ENCODE measurements at regions not wholly inside any gene's neighbourhood (a gene's known extent, or its start where the extent isn't known, plus 50 kb on each side); places are given as distances from the start of the nearest gene placed in this dataset.

DNA sequence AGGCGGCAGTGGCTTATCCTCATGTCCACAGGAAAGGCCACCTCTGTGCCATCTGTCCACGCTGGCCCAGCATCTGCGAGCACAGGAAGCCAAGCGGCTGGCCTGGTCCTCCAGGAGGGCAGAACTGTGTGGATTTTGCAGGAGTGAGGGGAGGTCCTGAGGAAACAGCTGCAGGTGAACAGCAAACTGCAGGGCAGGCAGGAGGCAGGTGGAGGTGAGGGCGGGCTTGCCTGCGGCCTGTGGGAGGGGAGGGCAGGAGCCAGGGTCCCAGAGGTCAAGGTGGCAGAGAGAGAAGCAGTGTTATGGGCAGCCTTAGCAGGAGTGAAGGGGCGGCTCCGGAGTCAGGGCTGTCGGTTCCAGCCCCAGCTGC, 369.7 kb downstream of the SHANK2 start:
- H3K36me3 ChIP-seq (ENCODE audit: control insufficient read depth in 2 of 2, insufficient read depth in 2 of 2, low read length in 2 of 2): no peaks in the 10 kb centered on the region
- H3K4me3 ChIP-seq (ENCODE audit: low read length in 2 of 2): no peak overlapping the region
- no peaks in the 10 kb centered on the region for H3K9me3 ChIP-seq (ENCODE audit: control insufficient read depth in 2 of 2, low read length in 2 of 2)
- H3K4me1 ChIP-seq (ENCODE audit: control insufficient read depth, insufficient read depth, low read length): no peaks in the 10 kb centered on the region
- H3K9ac ChIP-seq (ENCODE audit: low read length in 2 of 2): no peak overlapping the region
- no peak overlapping the region for H3K27ac ChIP-seq (ENCODE audit: low read length)
- H3K27me3 ChIP-seq (ENCODE audit: control insufficient read depth in 1 of 2, insufficient read depth in 2 of 2, low read length in 2 of 2): no peaks in the 10 kb centered on the region

DNA sequence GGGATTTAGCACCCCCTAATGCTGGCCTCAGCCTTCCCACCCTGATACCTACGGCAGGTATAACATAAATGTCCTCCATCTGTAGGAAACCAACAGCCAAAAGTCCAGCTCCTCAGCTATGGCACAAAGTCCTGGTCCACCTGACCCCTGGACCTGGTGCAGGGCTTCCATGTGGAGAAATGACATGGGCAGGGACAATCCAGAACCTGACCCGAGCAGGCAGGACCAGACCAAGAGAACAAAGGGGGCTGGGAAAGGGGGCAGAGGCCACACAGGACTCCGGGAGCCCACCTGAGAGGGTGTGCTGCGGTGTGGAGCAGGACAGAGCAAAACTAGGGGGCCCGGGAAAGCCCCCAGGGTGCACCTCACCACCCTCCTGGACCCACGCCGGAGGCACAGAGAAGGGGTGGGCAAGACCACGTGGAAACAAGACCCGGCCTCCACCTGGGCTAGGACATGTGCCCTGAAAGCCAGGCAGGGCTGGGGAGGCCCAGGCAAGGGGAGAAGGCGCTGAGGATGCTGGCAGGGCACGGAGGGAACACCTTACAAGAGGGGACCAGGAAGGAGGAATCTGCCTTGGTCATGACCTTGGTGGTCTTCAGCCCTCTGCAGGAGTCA, 368.9 kb downstream of the SHANK2 start:
- Histone ChIP-seq H3K4me1 (ENCODE audit: control insufficient read depth, insufficient read depth, low read length) (no peaks in the 10 kb centered on the region), H3K27me3 (ENCODE audit: control insufficient read depth in 1 of 2, insufficient read depth in 2 of 2, low read length in 2 of 2) (no peaks in the 10 kb centered on the region), H3K9me3 (ENCODE audit: control insufficient read depth in 2 of 2, low read length in 2 of 2) (no peaks in the 10 kb centered on the region), H3K36me3 (ENCODE audit: control insufficient read depth in 2 of 2, insufficient read depth in 2 of 2, low read length in 2 of 2) (no peaks in the 10 kb centered on the region), H3K9ac (ENCODE audit: low read length in 2 of 2) (no peak overlapping the region), H3K27ac (ENCODE audit: low read length) (no peak overlapping the region), H3K4me3 (ENCODE audit: low read length in 2 of 2) (no peak overlapping the region)

DNA sequence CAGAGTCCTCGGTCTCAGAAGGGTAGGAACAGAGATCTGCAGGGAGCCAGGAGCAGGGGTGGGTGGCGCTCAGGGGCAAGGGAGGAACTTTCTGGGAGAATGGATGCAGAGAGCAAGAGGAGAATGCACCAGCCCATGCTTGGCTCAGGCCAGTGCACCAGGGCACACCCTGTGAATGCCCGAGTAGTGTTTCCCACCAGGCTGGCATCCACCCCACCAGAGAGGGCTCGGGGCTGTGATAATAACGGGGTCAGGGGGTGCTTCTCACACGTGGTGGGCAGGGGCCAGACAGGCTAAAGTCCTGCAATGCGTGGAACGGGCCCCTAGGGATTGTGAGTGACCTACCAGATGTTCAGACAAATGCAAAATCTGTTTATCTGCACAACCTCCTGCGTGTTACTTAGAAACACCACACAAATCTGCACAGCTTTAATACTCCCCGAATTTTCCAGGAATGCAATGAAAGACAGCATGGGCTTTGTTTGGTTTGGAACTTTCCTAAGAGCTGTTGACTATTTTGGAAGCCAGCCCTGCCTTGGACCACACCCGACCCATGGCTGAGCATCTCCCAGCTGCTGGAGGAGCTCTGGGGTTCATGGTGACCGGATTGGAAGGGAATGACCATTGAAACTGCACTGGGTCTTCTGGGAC, 368.3 kb downstream of the SHANK2 start:
- no peaks in the 10 kb centered on the region for H3K36me3 ChIP-seq (ENCODE audit: control insufficient read depth in 2 of 2, insufficient read depth in 2 of 2, low read length in 2 of 2)

DNA sequence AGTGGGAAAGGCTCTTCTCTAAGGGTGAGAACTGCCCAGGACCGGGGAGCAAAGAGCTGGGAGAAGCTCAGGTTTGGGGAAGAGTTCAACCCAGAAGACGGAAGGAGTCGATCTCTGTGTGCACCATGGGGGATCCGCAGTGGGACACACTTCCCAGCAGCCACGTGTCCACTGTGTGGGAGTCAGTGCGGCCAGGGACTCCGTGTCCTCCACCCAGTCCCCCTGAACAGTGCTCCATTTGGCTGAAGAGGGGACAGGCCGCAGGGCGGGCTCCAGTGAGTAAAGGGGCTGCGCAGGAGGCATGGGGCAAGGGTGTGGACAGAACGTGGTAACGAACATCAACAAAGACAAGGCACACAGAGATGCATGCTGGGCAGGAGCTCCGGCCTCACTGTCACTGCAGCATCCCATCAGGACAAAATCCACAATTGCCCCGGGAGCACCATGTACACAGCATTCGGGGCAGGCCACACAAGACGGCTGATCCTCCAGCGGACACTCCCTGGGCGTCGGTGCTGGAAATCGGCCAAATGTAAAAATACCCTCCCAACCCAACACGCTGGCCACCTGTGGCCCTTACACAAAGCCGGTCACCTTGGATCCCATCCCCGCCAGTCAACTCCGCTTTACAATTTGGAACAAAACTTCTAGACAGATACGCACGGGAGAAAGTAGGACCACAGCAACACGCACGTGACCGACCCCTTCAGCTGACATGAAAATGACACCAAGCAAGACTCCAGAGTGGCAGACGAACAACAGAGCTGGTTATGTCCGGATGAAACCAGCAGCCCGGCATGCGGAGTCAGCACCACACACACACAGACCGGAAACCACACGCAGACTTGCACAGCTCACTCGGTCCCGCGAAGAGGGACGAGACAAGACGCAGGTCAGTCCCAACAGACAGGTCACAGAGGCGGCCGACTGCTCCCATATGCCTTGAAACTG, 366.8 kb downstream of the SHANK2 start:
- Histone ChIP-seq H3K4me1 (ENCODE audit: control insufficient read depth, insufficient read depth, low read length) (no peaks in the 10 kb centered on the region), H3K9me3 (ENCODE audit: control insufficient read depth in 2 of 2, low read length in 2 of 2) (no peaks in the 10 kb centered on the region), H3K4me3 (ENCODE audit: low read length in 2 of 2) (no peak overlapping the region), H3K36me3 (ENCODE audit: control insufficient read depth in 2 of 2, insufficient read depth in 2 of 2, low read length in 2 of 2) (no peaks in the 10 kb centered on the region), H3K27ac (ENCODE audit: low read length) (no peak overlapping the region), H3K9ac (ENCODE audit: low read length in 2 of 2) (no peak overlapping the region), H3K27me3 (ENCODE audit: control insufficient read depth in 1 of 2, insufficient read depth in 2 of 2, low read length in 2 of 2) (no peaks in the 10 kb centered on the region)

More for the DNA sequence above, 368.3 kb downstream of the SHANK2 start:
- H3K4me3 ChIP-seq (ENCODE audit: low read length in 2 of 2): no peak overlapping the region
- no peak overlapping the region for H3K27ac ChIP-seq (ENCODE audit: low read length)
- H3K9ac ChIP-seq (ENCODE audit: low read length in 2 of 2): no peak overlapping the region
- no peaks in the 10 kb centered on the region for H3K9me3 ChIP-seq (ENCODE audit: control insufficient read depth in 2 of 2, low read length in 2 of 2)
- no peaks in the 10 kb centered on the region for H3K4me1 ChIP-seq (ENCODE audit: control insufficient read depth, insufficient read depth, low read length)
- H3K27me3 ChIP-seq (ENCODE audit: control insufficient read depth in 1 of 2, insufficient read depth in 2 of 2, low read length in 2 of 2): no peaks in the 10 kb centered on the region

DNA sequence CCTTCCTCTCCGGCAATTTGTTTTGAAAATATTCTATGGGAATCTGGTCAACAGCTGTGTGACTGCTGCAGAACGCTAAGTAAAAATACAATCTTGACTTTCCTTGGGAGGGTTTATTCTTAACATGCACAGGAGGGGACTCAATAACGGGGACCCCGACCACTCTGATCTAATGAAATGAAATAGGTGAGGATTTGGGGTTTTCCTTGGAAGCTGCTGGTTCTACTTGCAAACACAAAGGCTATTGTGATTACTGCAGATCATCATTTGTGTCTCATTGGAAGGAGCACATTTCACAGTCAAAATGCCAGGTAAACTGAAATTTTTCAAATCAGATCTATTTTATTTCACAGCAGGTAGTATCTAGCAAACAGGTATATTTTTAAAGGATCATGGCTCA, 366.1 kb downstream of the SHANK2 start:
- Histone ChIP-seq H3K27me3 (ENCODE audit: control insufficient read depth in 1 of 2, insufficient read depth in 2 of 2, low read length in 2 of 2) (no peaks in the 10 kb centered on the region), H3K4me1 (ENCODE audit: control insufficient read depth, insufficient read depth, low read length) (no peaks in the 10 kb centered on the region), H3K9me3 (ENCODE audit: control insufficient read depth in 2 of 2, low read length in 2 of 2) (no peaks in the 10 kb centered on the region), H3K4me3 (ENCODE audit: low read length in 2 of 2) (no peak overlapping the region), H3K9ac (ENCODE audit: low read length in 2 of 2) (no peak overlapping the region), H3K27ac (ENCODE audit: low read length) (no peak overlapping the region), H3K36me3 (ENCODE audit: control insufficient read depth in 2 of 2, insufficient read depth in 2 of 2, low read length in 2 of 2) (no peaks in the 10 kb centered on the region)

DNA sequence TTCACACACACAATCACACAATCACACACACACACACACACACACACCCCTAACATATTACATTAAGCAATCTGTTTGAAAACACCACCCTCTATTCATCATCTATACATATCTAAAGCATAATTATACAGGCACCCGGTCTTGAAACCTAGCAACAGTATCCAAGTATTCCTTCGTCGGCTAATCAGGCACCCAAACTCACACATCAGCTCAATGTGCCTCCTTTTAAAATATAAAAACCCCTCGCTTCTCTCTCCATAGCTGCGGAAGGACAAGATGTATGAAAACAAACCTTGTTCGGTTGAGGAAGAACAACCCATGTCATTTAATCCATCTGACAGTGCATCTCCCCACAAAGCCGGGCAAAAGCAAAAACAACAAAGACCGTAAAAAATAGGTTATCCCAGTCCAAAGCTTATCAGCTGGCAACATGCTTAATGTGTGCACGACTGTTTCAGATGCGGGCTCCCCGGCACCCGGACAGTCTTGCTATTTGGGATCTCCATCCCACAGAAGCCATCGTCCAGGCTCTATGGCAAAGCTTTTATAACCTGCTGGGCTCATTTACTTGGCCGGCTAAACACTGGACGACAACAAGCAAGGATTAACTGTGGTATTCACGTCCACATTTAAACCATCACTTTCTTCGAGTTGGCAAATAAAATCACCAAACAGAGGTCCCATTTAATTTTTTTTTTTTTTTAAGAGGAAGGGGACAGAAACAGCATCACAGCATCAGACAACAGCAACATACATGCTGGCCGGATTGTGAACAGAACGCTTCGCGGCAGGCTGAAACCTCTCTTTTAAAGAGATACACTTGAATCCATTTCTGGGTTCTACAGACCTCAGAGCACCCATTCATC, 365.5 kb downstream of the SHANK2 start:
- H3K9me3 ChIP-seq (ENCODE audit: control insufficient read depth in 2 of 2, low read length in 2 of 2): no peaks in the 10 kb centered on the region
- H3K27ac ChIP-seq (ENCODE audit: low read length): no peak overlapping the region
- H3K4me3 ChIP-seq (ENCODE audit: low read length in 2 of 2): no peak overlapping the region
- no peak overlapping the region for H3K9ac ChIP-seq (ENCODE audit: low read length in 2 of 2)
- no peaks in the 10 kb centered on the region for H3K36me3 ChIP-seq (ENCODE audit: control insufficient read depth in 2 of 2, insufficient read depth in 2 of 2, low read length in 2 of 2)
- no peaks in the 10 kb centered on the region for H3K27me3 ChIP-seq (ENCODE audit: control insufficient read depth in 1 of 2, insufficient read depth in 2 of 2, low read length in 2 of 2)
- H3K4me1 ChIP-seq (ENCODE audit: control insufficient read depth, insufficient read depth, low read length): no peaks in the 10 kb centered on the region

DNA sequence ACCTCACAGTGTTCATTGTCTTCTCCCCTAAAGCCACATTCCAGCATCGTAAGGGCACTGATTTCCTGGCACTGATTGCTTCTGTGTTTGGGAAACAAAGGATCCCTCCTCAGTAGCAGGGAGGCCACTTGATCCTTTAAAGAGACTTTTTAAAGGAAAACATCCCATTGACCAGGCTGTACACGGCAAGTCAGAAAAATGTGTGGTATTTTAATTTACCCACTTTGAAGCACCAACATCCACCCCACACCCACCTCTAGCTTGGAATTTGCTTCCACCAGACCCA, 364.9 kb downstream of the SHANK2 start:
- Histone ChIP-seq H3K4me3 (ENCODE audit: low read length in 2 of 2) (no peak overlapping the region), H3K4me1 (ENCODE audit: control insufficient read depth, insufficient read depth, low read length) (no peaks in the 10 kb centered on the region), H3K9ac (ENCODE audit: low read length in 2 of 2) (no peak overlapping the region), H3K27ac (ENCODE audit: low read length) (no peak overlapping the region), H3K36me3 (ENCODE audit: control insufficient read depth in 2 of 2, insufficient read depth in 2 of 2, low read length in 2 of 2) (no peaks in the 10 kb centered on the region), H3K27me3 (ENCODE audit: control insufficient read depth in 1 of 2, insufficient read depth in 2 of 2, low read length in 2 of 2) (no peaks in the 10 kb centered on the region), H3K9me3 (ENCODE audit: control insufficient read depth in 2 of 2, low read length in 2 of 2) (no peaks in the 10 kb centered on the region)

DNA sequence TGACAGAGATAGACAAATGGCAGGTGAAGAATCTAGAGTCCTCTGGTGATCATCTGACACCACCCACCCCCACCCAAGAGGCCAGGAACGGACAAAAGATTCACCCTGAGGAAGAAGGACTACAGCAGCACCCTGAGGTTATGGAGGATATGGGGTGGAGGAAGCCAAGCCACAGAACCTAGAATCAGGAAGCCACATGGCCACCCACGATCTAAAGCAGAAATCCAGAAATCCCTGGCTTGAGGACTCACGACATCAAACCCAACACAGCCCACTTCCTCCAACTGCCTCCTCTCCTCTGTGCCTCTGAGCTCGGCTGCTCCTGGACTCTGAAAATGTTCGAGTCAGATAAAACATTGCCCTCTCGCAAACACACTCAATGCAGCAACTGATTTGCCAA, 364.3 kb downstream of the SHANK2 start:
- H3K9ac ChIP-seq (ENCODE audit: low read length in 2 of 2): no peak overlapping the region
- H3K36me3 ChIP-seq (ENCODE audit: control insufficient read depth in 2 of 2, insufficient read depth in 2 of 2, low read length in 2 of 2): no peaks in the 10 kb centered on the region
- no peaks in the 10 kb centered on the region for H3K9me3 ChIP-seq (ENCODE audit: control insufficient read depth in 2 of 2, low read length in 2 of 2)
- no peak overlapping the region for H3K4me3 ChIP-seq (ENCODE audit: low read length in 2 of 2)
- H3K27me3 ChIP-seq (ENCODE audit: control insufficient read depth in 1 of 2, insufficient read depth in 2 of 2, low read length in 2 of 2): no peaks in the 10 kb centered on the region
- no peak overlapping the region for H3K27ac ChIP-seq (ENCODE audit: low read length)
- no peaks in the 10 kb centered on the region for H3K4me1 ChIP-seq (ENCODE audit: control insufficient read depth, insufficient read depth, low read length)

DNA sequence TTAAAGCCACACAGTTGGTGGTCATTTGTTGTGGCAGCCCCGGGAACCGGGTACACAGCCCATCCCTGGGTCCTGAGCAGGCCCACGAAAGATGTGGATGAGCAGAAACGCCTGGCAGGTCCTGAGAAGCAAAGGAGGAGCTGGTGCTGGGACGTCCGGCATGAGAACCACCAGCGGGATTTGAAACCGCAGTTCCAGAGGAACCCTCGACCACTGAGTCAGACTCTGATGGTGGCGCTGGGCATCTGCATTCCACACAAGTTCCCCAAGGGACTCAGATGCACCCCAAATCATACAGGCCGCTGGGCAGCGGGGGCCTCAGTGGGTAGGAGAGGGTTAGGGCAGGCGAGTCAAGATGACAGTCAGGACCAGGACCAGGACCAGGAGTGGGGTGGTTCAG, 363.0 kb downstream of the SHANK2 start:
- no peaks in the 10 kb centered on the region for H3K4me1 ChIP-seq (ENCODE audit: control insufficient read depth, insufficient read depth, low read length)

DNA sequence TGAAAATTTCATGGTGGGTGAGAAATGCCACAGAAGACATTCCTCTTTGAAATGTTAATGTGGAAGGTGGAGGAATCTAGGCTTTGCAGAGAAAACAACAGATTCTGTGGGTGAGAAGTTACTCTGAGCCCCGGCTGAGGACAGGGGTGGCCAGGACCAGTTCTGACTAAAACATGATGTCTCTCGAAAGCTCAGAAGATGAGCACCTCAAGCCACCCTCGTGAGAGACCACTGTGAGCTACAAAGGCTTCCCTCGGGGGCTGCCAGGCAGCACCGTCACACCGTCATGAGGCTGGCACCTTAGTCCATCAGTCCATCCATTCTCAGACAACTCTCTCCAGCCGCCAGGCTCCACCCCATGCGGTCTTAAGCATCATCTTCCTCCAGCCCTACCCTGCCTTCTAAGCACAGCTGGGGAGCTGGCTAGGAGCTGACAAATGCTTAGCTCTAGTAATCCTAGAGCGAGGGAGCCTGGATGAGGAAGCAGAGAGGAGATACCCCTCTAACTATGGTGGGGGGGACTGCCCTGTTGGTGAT, 360.5 kb downstream of the SHANK2 start:
- Histone ChIP-seq H3K9me3 (ENCODE audit: control insufficient read depth in 2 of 2, low read length in 2 of 2) (no peaks in the 10 kb centered on the region), H3K9ac (ENCODE audit: low read length in 2 of 2) (no peak overlapping the region), H3K27ac (ENCODE audit: low read length) (no peak overlapping the region), H3K4me3 (ENCODE audit: low read length in 2 of 2) (no peak overlapping the region), H3K27me3 (ENCODE audit: control insufficient read depth in 1 of 2, insufficient read depth in 2 of 2, low read length in 2 of 2) (no peaks in the 10 kb centered on the region), H3K36me3 (ENCODE audit: control insufficient read depth in 2 of 2, insufficient read depth in 2 of 2, low read length in 2 of 2) (no peaks in the 10 kb centered on the region), H3K4me1 (ENCODE audit: control insufficient read depth, insufficient read depth, low read length) (no peaks in the 10 kb centered on the region)

More for the DNA sequence above, 363.0 kb downstream of the SHANK2 start:
- H3K27ac ChIP-seq (ENCODE audit: low read length): no peak overlapping the region
- H3K4me3 ChIP-seq (ENCODE audit: low read length in 2 of 2): no peak overlapping the region
- no peaks in the 10 kb centered on the region for H3K36me3 ChIP-seq (ENCODE audit: control insufficient read depth in 2 of 2, insufficient read depth in 2 of 2, low read length in 2 of 2)
- H3K27me3 ChIP-seq (ENCODE audit: control insufficient read depth in 1 of 2, insufficient read depth in 2 of 2, low read length in 2 of 2): no peaks in the 10 kb centered on the region
- H3K9me3 ChIP-seq (ENCODE audit: control insufficient read depth in 2 of 2, low read length in 2 of 2): no peaks in the 10 kb centered on the region
- H3K9ac ChIP-seq (ENCODE audit: low read length in 2 of 2): no peak overlapping the region
